HG03575 (cell line): ENCODE measurements at regions not wholly inside any gene's neighbourhood (a gene's known extent, or its start where the extent isn't known, plus 50 kb on each side); places are given as distances from the start of the nearest gene placed in this dataset.
"Not testable (repeated sequence)": the region's sequence is repeated elsewhere in the genome, so short reads cannot be mapped to it uniquely, and the experiment has no call there.

Experiments used
- ATAC-seq: cut with Tn5 transposase; IDR thresholded peaks from one replicate; pipeline ENCODE4 v1.9.1; 2021; ENCODE audit not compliant: unreplicated experiment, insufficient number of reproducible peaks, low FRiP score; ENCODE audit errors: extremely low read depth

DNA sequence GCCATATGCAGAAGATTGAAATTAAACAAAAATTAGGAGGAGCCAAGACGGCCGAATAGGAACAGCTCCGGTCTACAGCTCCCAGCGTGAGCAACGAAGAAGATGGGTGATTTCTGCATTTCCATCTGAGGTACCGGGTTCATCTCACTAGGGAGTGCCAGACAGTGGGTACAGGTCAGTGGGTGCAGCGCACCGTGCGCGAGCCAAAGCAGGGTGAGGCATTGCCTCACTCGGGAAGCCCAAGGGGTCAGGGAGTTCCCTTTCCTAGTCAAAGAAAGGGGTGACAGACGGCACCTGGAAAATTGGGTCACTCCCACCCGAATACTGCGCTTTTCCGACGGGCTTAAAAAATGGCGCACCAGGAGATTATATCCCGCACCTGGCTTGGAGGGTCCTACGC lies 379.0 kb upstream of the CLEC14A start:
- not testable (repeated sequence) for ATAC-seq

GRCh38 chr14:38629412-38629811 lies 373.5 kb upstream of the CLEC14A start:
- no peak for ATAC-seq

DNA sequence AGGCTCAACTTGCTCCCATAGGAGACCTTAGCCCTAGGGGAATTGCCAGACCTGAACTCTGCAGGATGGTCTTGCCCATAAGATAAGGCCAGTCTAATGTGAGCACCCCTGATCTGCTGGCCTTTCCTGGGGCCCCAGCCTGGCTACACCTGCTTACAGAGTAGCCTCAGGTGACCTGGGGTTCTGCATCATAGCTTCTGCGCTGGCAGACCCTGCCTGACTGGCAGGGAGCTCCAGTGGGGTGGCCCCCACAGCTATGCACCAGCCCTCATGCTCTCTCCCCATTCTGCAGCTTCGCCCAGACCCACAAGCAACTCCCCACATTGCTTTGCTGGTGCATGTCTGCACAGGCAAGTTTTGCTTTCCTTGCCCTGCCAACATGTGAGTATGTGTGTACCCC lies 371.3 kb upstream of the CLEC14A start:
- no peak for ATAC-seq

DNA sequence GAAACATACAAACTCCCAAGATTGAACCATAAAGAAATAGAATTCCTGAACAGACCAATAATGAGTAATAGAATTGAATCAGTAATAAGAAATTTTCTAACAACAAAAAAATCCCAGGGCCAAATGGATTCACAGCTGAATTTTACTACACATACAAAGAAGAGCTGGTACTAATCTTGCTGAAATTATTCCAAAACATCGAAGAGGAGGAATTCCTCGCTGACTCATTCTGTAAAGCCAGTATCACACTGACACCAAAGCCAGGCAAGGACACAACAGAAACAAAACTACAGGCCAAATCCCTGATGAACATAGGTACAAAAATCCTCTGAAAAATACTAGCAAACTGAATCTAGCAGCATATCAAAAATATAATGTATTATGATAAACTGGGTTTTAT lies 367.8 kb upstream of the CLEC14A start:
- no peak for ATAC-seq

GRCh38 chr14:38618514-38618913 lies 362.6 kb upstream of the CLEC14A start:
- ATAC-seq = no peak

DNA sequence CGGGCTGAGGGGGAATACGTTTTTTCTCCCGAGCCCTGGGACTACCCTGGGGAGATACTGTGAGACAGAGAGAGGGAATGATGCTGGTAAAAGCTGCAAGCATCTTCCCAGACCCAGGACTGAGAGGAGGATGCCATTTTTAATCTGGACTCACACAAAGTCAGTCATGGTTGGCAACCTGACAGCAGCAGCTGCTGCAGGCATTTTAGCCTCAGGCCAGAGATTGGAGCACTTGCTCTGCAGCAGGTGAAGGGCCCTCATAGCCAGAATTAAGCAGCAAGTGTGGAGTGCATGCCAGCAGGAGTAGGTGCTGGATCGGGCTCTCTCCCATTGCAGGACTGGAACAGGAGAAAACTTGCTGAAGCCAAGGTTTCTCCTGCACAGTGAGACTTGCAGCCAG lies 361.1 kb upstream of the CLEC14A start:
- no peak for ATAC-seq

- no peak for ATAC-seq
Measured at GRCh38 chr14:38611928-38612327, 356.0 kb upstream of the CLEC14A start.

DNA sequence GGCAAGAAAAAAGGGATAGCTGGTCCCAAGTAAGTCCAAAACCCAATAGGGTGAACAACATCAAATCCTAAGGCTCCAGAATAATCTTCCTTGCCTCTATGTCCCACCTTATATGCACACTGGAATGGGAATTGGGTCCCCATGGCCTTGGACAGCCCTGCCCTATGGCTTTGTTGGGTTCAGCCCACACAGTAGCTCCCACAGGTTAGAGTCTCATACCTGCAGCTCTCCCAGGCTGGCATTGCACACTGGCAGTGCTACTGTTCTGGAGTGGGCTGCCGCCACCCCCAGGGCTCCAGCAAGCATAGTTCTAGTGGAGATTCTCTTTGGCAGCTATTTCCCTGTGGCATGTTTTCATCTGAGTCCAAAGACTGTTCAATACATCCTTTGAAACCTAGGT lies 352.4 kb upstream of the CLEC14A start:
- no peak for ATAC-seq

- no peak for ATAC-seq
Measured at GRCh38 chr14:38605193-38606114, 349.6 kb upstream of the CLEC14A start.

DNA sequence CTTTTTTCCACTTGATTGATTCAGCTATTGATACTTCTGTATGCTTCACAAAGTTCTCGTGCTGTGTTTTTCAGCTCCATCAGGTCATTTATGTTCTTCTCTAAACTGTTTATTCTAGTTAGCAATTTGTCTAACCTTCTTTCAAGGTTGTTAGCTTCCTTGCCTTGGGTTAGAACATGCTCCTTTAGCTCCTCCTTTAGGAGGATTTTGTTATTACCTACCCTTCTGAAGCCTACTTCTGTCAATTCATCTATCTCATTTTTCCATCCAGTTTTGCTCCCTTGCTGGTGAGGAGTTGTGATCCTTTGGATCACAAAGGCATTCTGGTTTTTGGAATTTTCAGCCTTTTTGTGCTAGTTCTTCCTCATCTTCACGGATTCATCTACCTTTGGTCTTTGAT lies 344.7 kb upstream of the CLEC14A start:
- ATAC-seq = not testable (repeated sequence)

GRCh38 chr14:38593476-38593875 lies 337.6 kb upstream of the CLEC14A start:
- ATAC-seq = no peak

DNA sequence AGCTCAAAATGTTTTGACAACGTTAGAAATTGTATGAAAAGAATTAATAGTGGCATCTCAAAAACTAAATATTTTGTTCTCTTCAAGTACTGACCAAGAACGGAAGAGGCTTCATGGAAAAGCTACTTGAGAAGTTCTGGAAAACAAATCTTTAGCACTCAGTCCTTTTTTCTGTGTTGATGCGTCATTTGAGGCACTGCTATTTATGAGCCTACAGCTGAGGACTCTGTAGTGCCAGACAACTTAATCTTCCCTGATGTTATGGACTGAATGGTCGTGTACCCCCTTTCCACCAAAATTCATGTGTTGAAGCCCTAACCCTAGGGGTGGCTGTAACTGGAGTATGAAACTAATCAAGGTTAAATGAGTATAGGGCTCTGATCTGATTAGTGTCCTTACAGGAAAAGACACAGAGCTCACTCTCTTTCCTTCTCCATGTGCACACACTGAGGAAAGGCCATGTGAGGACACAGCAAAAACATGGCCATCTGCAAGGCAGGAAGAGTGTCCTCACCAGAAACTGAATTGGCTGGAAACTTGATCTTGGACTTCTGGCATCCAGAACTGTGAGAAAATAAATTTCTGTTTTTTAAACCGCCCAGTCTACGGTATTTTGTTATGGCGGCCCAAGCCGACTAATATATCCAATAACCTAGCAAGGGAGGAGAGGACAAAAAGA lies 337.0 kb upstream of the CLEC14A start:
- ATAC-seq = no peak

DNA sequence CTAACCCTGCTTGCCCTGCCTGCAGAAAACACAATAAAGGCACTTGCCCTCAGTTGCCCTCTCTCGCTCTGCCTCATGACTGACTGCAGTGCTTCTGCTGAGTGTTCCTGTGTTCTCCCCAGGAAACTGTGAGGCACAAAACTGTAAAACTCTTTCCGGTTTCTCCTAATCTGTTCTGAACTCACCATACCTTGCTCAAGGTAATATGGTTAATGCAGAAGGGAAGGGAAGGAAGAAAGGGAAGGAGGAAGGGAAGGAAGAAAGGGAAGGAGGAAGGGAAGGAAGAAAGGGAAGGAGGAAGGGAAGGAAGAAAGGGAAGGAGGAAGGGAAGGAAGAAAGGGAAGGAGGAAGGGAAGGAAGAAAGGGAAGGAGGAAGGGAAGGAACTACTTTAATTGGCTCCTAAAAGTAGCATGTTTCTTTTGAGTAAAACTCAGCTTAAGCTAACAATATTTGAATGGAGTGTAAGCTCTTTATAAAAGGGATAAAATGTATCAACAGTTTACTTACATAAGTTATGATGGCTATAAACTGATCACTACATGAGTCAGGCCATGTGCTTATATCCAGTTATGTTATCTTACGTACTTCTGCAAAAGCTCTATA lies 334.0 kb upstream of the CLEC14A start:
- ATAC-seq = no peak

DNA sequence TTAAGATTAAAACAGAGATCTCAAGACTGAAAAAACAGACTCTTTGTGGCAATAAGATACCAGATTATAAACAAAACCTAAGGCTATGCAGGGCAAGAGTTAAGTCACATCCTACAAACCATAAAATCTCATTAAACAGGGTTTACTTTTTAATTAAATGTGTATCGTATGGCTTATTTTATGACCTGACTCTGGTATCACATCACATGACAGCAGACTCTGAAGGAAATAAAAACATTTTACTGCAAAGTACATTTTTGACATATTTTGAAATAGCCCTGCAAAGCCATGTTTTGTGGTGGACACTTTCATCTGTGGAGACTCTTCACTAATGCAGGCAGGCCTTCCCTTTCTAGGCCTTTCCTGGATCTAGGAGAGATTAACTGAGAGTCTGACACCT lies 327.6 kb upstream of the CLEC14A start:
- no peak for ATAC-seq

DNA sequence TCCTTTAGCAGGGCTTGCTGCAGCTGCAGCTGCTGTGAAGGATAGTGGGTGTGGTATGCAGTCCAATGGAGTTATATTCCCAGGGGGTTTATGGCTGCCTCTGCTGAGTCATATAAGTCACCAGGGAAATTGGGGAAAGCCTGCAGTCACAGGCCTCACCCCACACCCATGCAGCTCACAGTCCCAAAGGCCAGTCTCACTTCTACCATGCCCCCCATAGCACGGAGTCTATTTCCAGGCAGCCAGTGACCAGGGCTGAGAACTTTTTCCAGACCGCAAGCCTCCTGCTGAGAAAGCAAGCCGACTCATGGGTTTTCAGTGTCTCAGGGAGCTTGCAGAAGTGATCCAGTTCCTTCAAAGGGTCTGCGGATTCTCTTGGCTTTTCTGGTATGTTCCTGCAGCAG lies 322.4 kb upstream of the CLEC14A start:
- no peak for ATAC-seq

DNA sequence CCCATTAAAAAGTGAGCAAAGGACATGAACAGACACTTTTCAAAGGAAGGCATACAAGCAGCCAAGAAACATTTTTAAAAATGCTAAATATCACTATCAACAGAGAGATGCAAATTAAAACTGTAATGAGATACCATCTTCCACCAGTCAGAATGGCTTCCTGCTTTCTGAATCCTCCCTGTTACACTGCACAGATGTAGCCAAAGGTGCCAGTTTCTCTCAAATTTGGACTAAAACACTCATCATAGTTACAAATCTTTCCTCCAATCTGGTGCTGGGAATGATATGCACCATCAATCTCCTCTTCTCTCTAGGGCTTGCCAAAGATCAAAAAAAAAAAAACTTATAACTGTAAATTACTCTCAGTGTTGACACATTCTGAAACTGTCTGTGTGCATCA lies 311.8 kb upstream of the CLEC14A start:
- ATAC-seq = no peak

DNA sequence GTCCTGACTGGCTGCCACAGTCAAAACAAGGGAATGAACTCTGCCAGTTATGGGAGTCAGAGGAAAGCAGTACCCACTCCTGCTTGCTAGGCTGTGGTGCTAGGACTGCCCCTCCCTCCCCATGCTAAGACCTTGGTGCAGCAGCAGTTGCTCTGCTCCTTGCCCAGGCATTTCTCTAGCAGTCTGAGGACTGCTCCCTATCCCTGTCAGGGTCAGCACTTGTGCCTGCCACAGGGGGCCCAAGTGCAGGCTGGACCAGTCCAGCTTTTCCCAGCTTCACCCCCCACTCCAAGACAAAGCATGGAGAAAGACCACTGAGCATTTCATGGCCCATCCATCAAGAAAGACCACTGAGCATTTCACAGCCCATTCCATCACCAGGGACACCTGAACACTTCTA lies 305.8 kb upstream of the CLEC14A start:
- ATAC-seq = no peak

GRCh38 chr14:38559711-38560110 lies 303.8 kb upstream of the CLEC14A start:
- ATAC-seq = no peak

DNA sequence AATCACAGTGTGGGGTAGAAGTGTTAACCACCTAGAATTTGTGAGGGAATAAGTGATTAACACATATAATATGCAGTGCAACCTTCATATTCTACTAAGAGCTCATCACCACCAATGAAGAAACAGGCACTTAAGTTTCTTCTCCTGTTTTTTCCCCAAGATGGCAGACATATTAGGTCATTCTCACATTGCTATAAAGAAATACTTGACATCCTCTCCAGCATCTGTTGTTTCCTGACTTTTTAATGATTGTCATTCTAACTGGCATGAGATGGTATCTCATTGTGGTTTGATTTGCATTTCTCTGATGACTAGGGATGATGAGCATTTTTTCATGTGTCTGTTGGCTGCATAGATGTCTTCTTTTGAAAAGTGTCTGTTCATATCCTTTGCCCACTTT lies 301.5 kb upstream of the CLEC14A start:
- not testable (repeated sequence) for ATAC-seq

- no peak for ATAC-seq
Measured at GRCh38 chr14:38556252-38556651, 300.4 kb upstream of the CLEC14A start.
